Ovary (tissue), 7 donors: ENCODE measurements at regions not wholly inside any gene's neighbourhood (a gene's known extent, or its start where the extent isn't known, plus 50 kb on each side); places are given as distances from the start of the nearest gene placed in this dataset.
"Not testable (repeated sequence)": the region's sequence is repeated elsewhere in the genome, so short reads cannot be mapped to it uniquely, and the experiment has no call there.

Source experiments
- DNase-seq, 5 donors: peaks; one replicate each; pipeline ENCODE4 v3.0.0-alpha.2; 2019 to 2020
- H3K27ac ChIP-seq, 2 donors: fragments of 200-600 bp; one replicate each; pipeline versions ENCODE4 v1.5.1 to v1.8.0; 2019 to 2022
- H3K27me3 ChIP-seq: fragments of 200-600 bp; one replicate; pipeline ENCODE4 v1.8.0; 2022
- H3K36me3 ChIP-seq: fragments of 200-600 bp; sonication (generic); one replicate; pipeline ENCODE4 v1.5.1; 2019
- H3K4me1 ChIP-seq: one replicate; pipeline ENCODE4 v1.8.1; 2013; ENCODE audit warnings: mild to moderate bottlenecking, moderate library complexity; ENCODE audit not compliant: insufficient read depth
- H3K4me3 ChIP-seq: fragments of 200-600 bp; sonication (generic); one replicate; pipeline ENCODE4 v1.5.1; 2017
- H3K9me3 ChIP-seq, 2 donors: fragments of 200-600 bp in 1 of 2; sonication (generic) in 1 of 2; one replicate each; pipeline versions ENCODE4 v1.5.1 to v1.8.1; 2013 to 2019; ENCODE audit warnings: mild to moderate bottlenecking in 1 of 2, moderate library complexity in 1 of 2
- CTCF ChIP-seq, 3 donors: fragments of 450-650 bp in 2 of 3; fragments of 200-600 bp in 1 of 3; IDR thresholded peaks; one replicate each; pipeline versions ENCODE4 v1.5.1 to v1.8.0; 2016 to 2022; ENCODE audit warnings: antibody characterized with exemption in 3 of 3, mild to moderate bottlenecking in 1 of 3
- EP300 ChIP-seq: sonication (generic); formaldehyde crosslinking; IDR thresholded peaks from one replicate; pipeline ENCODE4 v1.6.1; 2017; ENCODE audit warnings: antibody characterized with exemption
- POLR2A ChIP-seq: fragments of 450-650 bp; IDR thresholded peaks from one replicate; pipeline ENCODE4 v1.6.1; 2017; ENCODE audit warnings: antibody characterized with exemption, mild to moderate bottlenecking, moderate library complexity
- WGBS, 3 donors: extraction: QIAGEN DNeasy Blood & Tissue Kit in 1 of 3; methylation state at CpG; one replicate each; pipeline versions ENCODE4 v1.1.5 to v1.1.7; 2013 to 2017; 5-methylcytosine and 5-hydroxymethylcytosine counted together
- intact Hi-C, 4 donors: fragments of 100-400 bp; cut with DNase I; formaldehyde crosslinking; loops; one replicate each; pipeline versions ENCODE4 v1.11.0 to v1.15.1; 2022 to 2023
- donor health status: DM: no; HTN: no; CAD: no; lungs with moderate emphysema.
- donor health status: DM: no; HTN: no; CAD: no.
- donor health status: Bipolar disorder and iron deficiency.
- donor health status: DM: no; HTN: no; CAD: no.
- donor health status: DM: yes; HTN: yes; CAD: no.

GRCh38 chr7:83248000-83248399 lies 85.3 kb upstream of the PCLO start:
- no peaks in the 10 kb centered on the region for H3K36me3 ChIP-seq
- TF ChIP-seq CTCF (IDR thresholded peaks at IDR 0.05), result no peak
- no peak for TF ChIP-seq POLR2A
- TF ChIP-seq EP300, result no peak
- intact Hi-C loops, result no loop called here
- H3K27me3 ChIP-seq, result no peaks in the 10 kb centered on the region
- H3K4me1 ChIP-seq, result no peaks in the 10 kb centered on the region
- H3K9me3 ChIP-seq, result no peaks in the 10 kb centered on the region
- H3K27ac ChIP-seq, result no peak overlapping the region
- 76 to 87% (median 86%) methylated on average over 3 of the region's 3 CpGs for WGBS, 3 donors
- no peak for DNase-seq
- no peak overlapping the region for H3K4me3 ChIP-seq

DNA sequence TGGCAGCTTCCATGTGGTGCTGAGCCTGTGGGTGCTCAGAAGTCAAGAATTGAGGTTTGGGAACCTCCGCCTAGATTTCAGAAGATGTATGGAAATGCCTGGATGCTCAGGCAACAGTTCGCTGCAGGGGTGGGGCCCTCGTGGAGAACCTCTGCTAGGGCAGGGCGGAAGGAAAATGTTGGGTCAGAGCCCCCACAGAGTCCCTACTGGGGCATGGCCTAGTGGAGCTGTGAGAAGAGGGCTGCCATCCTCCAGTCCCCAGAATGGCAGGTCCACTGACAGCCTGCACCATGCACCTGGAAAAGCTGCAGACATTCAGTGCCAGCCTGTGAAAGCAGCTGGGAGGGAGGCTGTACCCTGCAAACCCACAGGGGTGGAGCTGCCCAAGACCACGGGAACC lies 56.5 kb upstream of the PCLO start:
- H3K36me3 ChIP-seq, H3K9me3 ChIP-seq, H3K4me3 ChIP-seq, intact Hi-C loops, H3K4me1 ChIP-seq, H3K27ac ChIP-seq, H3K27me3 ChIP-seq: not testable (repeated sequence)
- WGBS, 3 donors, result 85 to 90% (median 86%) methylated on average over 5 of the region's 5 CpGs
- DNase-seq, result peak in 1 of 5 donors; percentile 4

DNA sequence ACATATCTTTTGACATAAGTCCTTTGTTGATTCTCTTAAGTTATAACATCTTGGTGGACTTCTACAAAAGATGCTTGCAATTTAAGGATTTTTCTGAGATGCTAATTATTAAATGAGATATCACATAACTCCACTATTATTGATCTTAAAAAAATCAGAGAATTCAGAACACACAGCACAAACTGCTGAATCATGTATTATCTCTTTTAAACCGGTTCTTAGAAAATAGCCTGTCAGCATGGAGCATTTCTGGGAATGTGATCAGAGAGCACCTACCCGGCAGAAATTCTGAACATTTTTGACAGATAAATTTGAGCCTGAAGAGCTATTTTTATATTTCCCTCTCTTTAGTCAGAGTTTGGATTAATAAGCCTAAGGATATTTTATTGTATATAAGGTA lies 50.2 kb upstream of the PCLO start:
- Histone ChIP-seq H3K4me3 (no peak overlapping the region), H3K27me3 (no peaks in the 10 kb centered on the region), H3K9me3 (no peaks in the 10 kb centered on the region), H3K27ac (no peak overlapping the region), H3K4me1 (no peaks in the 10 kb centered on the region), H3K36me3 (no peaks in the 10 kb centered on the region)
- no peak for DNase-seq
- 43 to 48% (median 45%) methylated on average over 2 of the region's 2 CpGs for WGBS, 3 donors
- intact Hi-C loops, result no loop called here
- TF ChIP-seq EP300 (no peak), CTCF (IDR thresholded peaks at IDR 0.05) (no peak), POLR2A (no peak)
